H1 (cell line): ENCODE measurements at regions not wholly inside any gene's neighbourhood (a gene's known extent, or its start where the extent isn't known, plus 50 kb on each side); places are given as distances from the start of the nearest gene placed in this dataset.

Experiments used
- CTCF ChIA-PET: fragments of 300-600 bp; sonication (Branson Sonifier 250); formaldehyde crosslinking; loops from one replicate; lab custom pipeline; 2021; ENCODE audit not compliant: partially characterized antibody; lab: Charles Lee
- POLR2A ChIA-PET: fragments of 300-600 bp; sonication (Branson Sonifier 250); formaldehyde crosslinking; loops from one replicate; lab custom pipeline; 2021; ENCODE audit warnings: inconsistent platforms; ENCODE audit not compliant: partially characterized antibody; lab: Charles Lee
- DNase-seq, 2 experiments: peaks; one replicate each; pipeline versions ENCODE4 v3.0.0 to v3.0.0-alpha.2; 2010 to 2022; ENCODE audit warnings: low spot score in 2 of 2, low read depth in 1 of 2, mixed read lengths in 1 of 2
- FAIRE-seq: peaks from 2 replicates; lab custom pipeline; 2011; peaks lifted over from hg19 to GRCh38; lab: Jason Lieb, UNC
- H2AFZ ChIP-seq: 2 replicates; pipeline ENCODE4 v1.8.1; 2012; ENCODE audit warnings: low read length, inconsistent platforms
- H2AK5ac ChIP-seq: 2 replicates; pipeline ENCODE4 v1.6.1; 2013; ENCODE audit warnings: low read depth, low read length
- H2BK120ac ChIP-seq: replicated peaks from 2 replicates; pipeline ENCODE3; 2013; ENCODE audit warnings: low read depth, low read length, inconsistent platforms
- H2BK12ac ChIP-seq: 2 replicates; pipeline ENCODE4 v1.6.1; 2013; ENCODE audit warnings: low read depth, low read length
- H2BK15ac ChIP-seq: 2 replicates; pipeline ENCODE4 v1.6.1; 2013; ENCODE audit warnings: low read length
- H2BK20ac ChIP-seq: 2 replicates; pipeline ENCODE4 v1.6.1; 2013; ENCODE audit warnings: low read length
- H2BK5ac ChIP-seq: 2 replicates; pipeline ENCODE4 v1.6.1; 2013; ENCODE audit warnings: low read depth, low read length
- H3K14ac ChIP-seq: 2 replicates; pipeline ENCODE4 v1.6.1; 2013; ENCODE audit warnings: inconsistent platforms; ENCODE audit not compliant: insufficient read length
- H3K18ac ChIP-seq: 2 replicates; pipeline ENCODE4 v1.6.1; 2013; ENCODE audit warnings: low read length; ENCODE audit errors: extremely low read depth
- H3K23ac ChIP-seq: 2 replicates; pipeline ENCODE4 v1.6.1; 2013; ENCODE audit warnings: inconsistent platforms; ENCODE audit not compliant: insufficient read length
- H3K23me2 ChIP-seq: 2 replicates; pipeline ENCODE4 v1.6.1; 2013; ENCODE audit warnings: low read depth, low read length
- H3K27ac ChIP-seq: 2 replicates; pipeline ENCODE4 v1.6.1; 2011; ENCODE audit warnings: low read depth, low read length, inconsistent platforms
- H3K27me3 ChIP-seq, 4 experiments: replicated peaks in 1 of 4; 1 replicate in 1 of 4; 2 replicates in 3 of 4; pipeline versions ENCODE4 v1.6.1 to v1.8.1; 2011 to 2013; ENCODE audit warnings: low read length in 3 of 4, mild to moderate bottlenecking in 3 of 4, inconsistent platforms in 2 of 4, mixed read lengths in 2 of 4, moderate library complexity in 1 of 4; ENCODE audit not compliant: control insufficient read depth in 3 of 4, insufficient read depth in 3 of 4; ENCODE audit errors: extremely low read depth in 1 of 4
- H3K36me3 ChIP-seq, 4 experiments: 2 replicates each; pipeline versions ENCODE4 v1.6.1 to v1.8.1; 2011 to 2013; ENCODE audit warnings: mild to moderate bottlenecking in 4 of 4, low read length in 3 of 4, moderate library complexity in 2 of 4, control low read depth in 1 of 4, inconsistent platforms in 1 of 4; ENCODE audit not compliant: insufficient read depth in 4 of 4, control insufficient read depth in 2 of 4
- H3K4ac ChIP-seq: replicated peaks from 2 replicates; pipeline ENCODE3; 2013; ENCODE audit warnings: low read length, low read depth, mixed read lengths, inconsistent platforms; ENCODE audit not compliant: insufficient read length
- H3K4me1 ChIP-seq, 4 experiments: replicated peaks in 1 of 4; 1 replicate in 1 of 4; 2 replicates in 3 of 4; pipeline versions ENCODE4 v1.6.1 to v1.8.1; 2011 to 2013; ENCODE audit warnings: low read length in 3 of 4, inconsistent platforms in 2 of 4, mixed read lengths in 1 of 4; ENCODE audit not compliant: insufficient read depth in 4 of 4, control insufficient read depth in 3 of 4
- H3K4me2 ChIP-seq, 2 experiments: 2 replicates each; pipeline versions ENCODE4 v1.6.1 to v1.8.1; 2011 to 2013; ENCODE audit warnings: low read depth in 2 of 2, low read length in 2 of 2, control low read depth in 1 of 2, inconsistent platforms in 1 of 2, mild to moderate bottlenecking in 1 of 2; ENCODE audit not compliant: insufficient read depth in 1 of 2
- H3K4me3 ChIP-seq, 4 experiments: fragments of 200-600, 300-600 bp in 1 of 4; sonication (generic), shearing (Covaris generic), sonication (Bioruptor Twin) in 1 of 4; 2 replicates each; pipeline versions ENCODE4 v1.5.1 to v1.8.1; 2011 to 2016; ENCODE audit warnings: low read length in 4 of 4, low read depth in 3 of 4, control low read depth in 2 of 4, inconsistent platforms in 2 of 4, mild to moderate bottlenecking in 2 of 4, mixed read lengths in 1 of 4, moderate library complexity in 1 of 4; ENCODE audit not compliant: insufficient read depth in 2 of 4; ENCODE audit errors: extremely low read depth in 1 of 4
- H3K56ac ChIP-seq: replicated peaks from 2 replicates; pipeline ENCODE3; 2013; ENCODE audit warnings: low read depth, mild to moderate bottlenecking, mixed read lengths, low read length, inconsistent platforms; ENCODE audit not compliant: insufficient read length
- H3K79me1 ChIP-seq: 2 replicates; pipeline ENCODE4 v1.6.1; 2013; ENCODE audit warnings: low read depth, low read length, control low read depth
- H3K79me2 ChIP-seq, 2 experiments: 2 replicates each; pipeline versions ENCODE4 v1.6.1 to v1.8.1; 2012 to 2013; ENCODE audit warnings: low read length in 2 of 2, mild to moderate bottlenecking in 2 of 2, inconsistent platforms in 1 of 2; ENCODE audit not compliant: insufficient read depth in 2 of 2, control insufficient read depth in 1 of 2
- H3K9ac ChIP-seq, 4 experiments: replicated peaks in 1 of 4; 1 replicate in 1 of 4; 2 replicates in 3 of 4; pipeline versions ENCODE4 v1.6.1 to v1.8.1; 2011 to 2013; ENCODE audit warnings: low read depth in 3 of 4, low read length in 3 of 4, control low read depth in 2 of 4, mild to moderate bottlenecking in 2 of 4, moderate library complexity in 2 of 4, inconsistent platforms in 1 of 4; ENCODE audit errors: extremely low read depth in 1 of 4
- H3K9me3 ChIP-seq, 2 experiments: 2 replicates each; pipeline versions ENCODE4 v1.6.1 to v1.8.1; 2012 to 2013; ENCODE audit warnings: mild to moderate bottlenecking in 2 of 2, moderate library complexity in 2 of 2, control low read depth in 1 of 2, inconsistent platforms in 1 of 2, low read depth in 1 of 2, low read length in 1 of 2, mixed read lengths in 1 of 2; ENCODE audit not compliant: insufficient read depth in 2 of 2
- H4K20me1 ChIP-seq, 2 experiments: replicated peaks in 1 of 2; 2 replicates each; pipeline versions ENCODE3 to v1.8.1; 2011 to 2013; ENCODE audit warnings: inconsistent platforms in 2 of 2, low read length in 2 of 2, mild to moderate bottlenecking in 1 of 2; ENCODE audit not compliant: insufficient read depth in 2 of 2, control insufficient read depth in 1 of 2
- H4K5ac ChIP-seq: 2 replicates; pipeline ENCODE4 v1.6.1; 2013; ENCODE audit warnings: low read length, low read depth, mixed read lengths, inconsistent platforms; ENCODE audit not compliant: insufficient read length
- H4K8ac ChIP-seq: 2 replicates; pipeline ENCODE4 v1.8.0; 2013; ENCODE audit warnings: mild to moderate bottlenecking, moderate library complexity, low read length, inconsistent platforms; ENCODE audit not compliant: insufficient read depth; ENCODE audit errors: extremely low read depth
- H4K91ac ChIP-seq: replicated peaks from 2 replicates; pipeline ENCODE3; 2013; ENCODE audit warnings: low read length, mixed read lengths, inconsistent platforms; ENCODE audit not compliant: insufficient read length
- NANOG ChIP-seq: IDR thresholded peaks from 2 replicates; pipeline ENCODE4 v1.6.1; 2011; ENCODE audit warnings: low read length, low read depth, mild to moderate bottlenecking, inconsistent platforms; ENCODE audit not compliant: insufficient read depth, poor library complexity, severe bottlenecking
- USF2 ChIP-seq: IDR thresholded peaks from 2 replicates; pipeline ENCODE4 v1.6.1; 2011; ENCODE audit warnings: low read length, improper control_type of control experiment
- whole genome bisulfite sequencing, 2 experiments: shearing (Covaris generic) in 1 of 2; methylation state at CpG; one replicate each; pipeline versions ENCODE4 v1.1.6 to v1.1.7; 2013 to 2015; ENCODE audit warnings: low lambda C conversion rate in 2 of 2, mixed read lengths in 2 of 2, inconsistent platforms in 1 of 2, low coverage in 1 of 2, missing lambda C conversion rate in 1 of 2; ENCODE audit not compliant: insufficient replicate concordance in 2 of 2, insufficient coverage in 1 of 2, insufficient read length in 1 of 2; ENCODE audit errors: extremely low coverage in 1 of 2, missing lambda C conversion rate in 1 of 2; 5-methylcytosine and 5-hydroxymethylcytosine counted together

DNA sequence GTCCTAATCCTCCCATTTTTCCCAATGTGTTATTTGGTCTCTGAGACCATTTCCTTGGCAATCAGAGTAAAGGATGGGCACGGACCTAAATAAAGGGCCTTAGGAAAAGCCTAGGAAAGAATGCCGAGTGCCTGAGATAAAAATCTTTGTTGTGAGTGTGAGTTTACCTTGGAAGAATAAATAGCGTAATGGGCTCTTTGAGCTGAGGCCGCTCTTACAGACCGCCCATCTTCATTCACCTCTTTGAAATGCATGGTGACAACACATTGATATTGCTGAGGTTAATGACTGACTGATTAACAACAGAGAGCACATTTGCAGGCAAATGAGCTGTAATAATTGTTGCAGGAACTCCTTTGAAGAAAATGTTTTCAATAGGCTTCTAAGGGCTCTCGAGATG lies 1967.1 kb upstream of the WWC1 start:
- POLR2A ChIA-PET, result no interaction called here
- FAIRE-seq, result no peak
- H3K9ac ChIP-seq, result no peak overlapping the region
- no peaks in the 10 kb centered on the region for H3K79me1 ChIP-seq
- H2AFZ ChIP-seq, result no peak overlapping the region
- H3K23ac ChIP-seq, result no peak overlapping the region
- H3K18ac ChIP-seq, result no peak overlapping the region
- no peak overlapping the region for H3K14ac ChIP-seq
- TF ChIP-seq NANOG (peak; percentile 56), USF2 (no peak)
- no peak overlapping the region for H4K5ac ChIP-seq
- H2BK12ac ChIP-seq, result no peak overlapping the region
- H3K4me2 ChIP-seq, result peak overlapping the region; percentile 26 to 34; a peak in 1 of 4 replicates
- H2AK5ac ChIP-seq, result no peak overlapping the region
- H3K4me3 ChIP-seq, result peak overlapping the region in 1 of 4 experiments; percentile 23; a peak in 1 of 8 replicates
- H2BK5ac ChIP-seq, result no peak overlapping the region
- no peaks in the 10 kb centered on the region for H3K9me3 ChIP-seq
- no peak overlapping the region for H2BK20ac ChIP-seq
- CTCF ChIA-PET, result no interaction called here
- H3K56ac ChIP-seq, result no peak overlapping the region
- peak in 1 of 2 experiments; percentile 2 for DNase-seq
- no peak overlapping the region for H2BK15ac ChIP-seq
- H4K91ac ChIP-seq, result no peak overlapping the region
- peaks cover 0 to 13% (median 4%) of the 10 kb centered on the region in 4 experiments; a peak in 4 of 7 replicates for H3K27me3 ChIP-seq
- no peaks in the 10 kb centered on the region for H3K23me2 ChIP-seq
- H4K8ac ChIP-seq, result no peak overlapping the region
- H3K4me1 ChIP-seq, result peaks cover 0 to 21% (median 11%) of the 10 kb centered on the region in 4 experiments; a peak in 5 of 7 replicates
- H3K36me3 ChIP-seq, result no peaks in the 10 kb centered on the region
- H4K20me1 ChIP-seq, result no peaks in the 10 kb centered on the region
- no peak overlapping the region for H2BK120ac ChIP-seq
- WGBS, 2 experiments, result 16% methylated on average over 6 of the region's 6 CpGs; no CpG with 5 or more reads in 1 of the 2 experiments
- H3K4ac ChIP-seq, result no peak overlapping the region
- no peaks in the 10 kb centered on the region for H3K79me2 ChIP-seq
- no peak overlapping the region for H3K27ac ChIP-seq
